NCI-H1105 treated with DMSO at 0.1 percent for 48 hours (cell line): ENCODE measurements at regions not wholly inside any gene's neighbourhood (a gene's known extent, or its start where the extent isn't known, plus 50 kb on each side); places are given as distances from the start of the nearest gene placed in this dataset.
"Not testable (repeated sequence)": the region's sequence is repeated elsewhere in the genome, so short reads cannot be mapped to it uniquely, and the experiment has no call there.

Experiments
- DNase-seq: peaks from one replicate; lab custom pipeline; 2025; lab: John Stamatoyannopoulos, UW

DNA sequence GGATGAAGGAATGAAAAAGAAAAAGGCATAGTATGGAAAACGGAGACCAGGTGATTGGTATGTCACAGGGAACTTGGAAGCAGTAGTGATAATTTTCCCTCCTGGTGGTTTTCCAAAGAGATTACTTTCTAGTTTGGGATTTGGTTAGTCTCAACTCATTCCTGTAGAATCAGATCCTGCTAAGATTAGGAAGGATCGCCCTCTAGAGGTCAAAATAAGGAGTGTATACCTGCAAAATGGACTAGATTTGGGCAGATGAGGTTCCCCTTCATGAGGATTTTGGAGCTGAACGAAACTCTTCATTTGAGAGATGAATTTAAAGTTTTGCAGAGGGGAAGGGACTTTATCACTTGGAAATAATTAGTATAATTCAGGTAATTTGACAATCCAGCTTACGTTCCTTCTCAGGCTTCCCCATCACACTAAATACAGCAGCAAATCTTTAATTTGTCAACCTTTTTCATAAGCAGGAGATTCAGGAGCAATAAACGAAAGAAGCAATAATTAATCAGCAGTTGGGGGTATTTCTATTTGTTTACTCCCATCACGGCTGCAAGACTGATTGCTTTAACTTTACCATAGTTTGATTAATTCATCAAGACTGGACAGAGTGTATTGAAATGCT lies 65.2 kb downstream of the CCDC195 start:
- DNase-seq: peak; percentile 54

DNA sequence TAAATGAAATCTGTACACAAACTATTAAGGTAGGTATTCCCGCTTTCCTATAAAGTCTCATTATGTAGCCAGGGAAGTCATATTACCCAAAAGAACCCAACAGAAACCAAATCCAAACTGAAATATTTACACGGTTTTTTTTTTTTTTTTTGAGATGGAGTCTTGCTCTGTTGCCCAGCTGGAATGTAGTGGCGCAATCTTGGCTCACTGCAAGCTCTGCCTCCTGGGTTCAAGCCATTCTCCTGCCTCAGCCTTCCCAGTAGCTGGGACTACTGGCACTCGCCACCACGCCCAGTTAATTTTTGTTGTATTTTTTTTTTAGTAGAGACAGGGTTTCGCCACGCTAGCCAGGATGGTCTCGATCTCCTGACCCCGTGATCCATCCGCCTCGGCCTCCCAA lies 62.5 kb upstream of the CUL3 start:
- DNase-seq: not testable (repeated sequence)

DNA sequence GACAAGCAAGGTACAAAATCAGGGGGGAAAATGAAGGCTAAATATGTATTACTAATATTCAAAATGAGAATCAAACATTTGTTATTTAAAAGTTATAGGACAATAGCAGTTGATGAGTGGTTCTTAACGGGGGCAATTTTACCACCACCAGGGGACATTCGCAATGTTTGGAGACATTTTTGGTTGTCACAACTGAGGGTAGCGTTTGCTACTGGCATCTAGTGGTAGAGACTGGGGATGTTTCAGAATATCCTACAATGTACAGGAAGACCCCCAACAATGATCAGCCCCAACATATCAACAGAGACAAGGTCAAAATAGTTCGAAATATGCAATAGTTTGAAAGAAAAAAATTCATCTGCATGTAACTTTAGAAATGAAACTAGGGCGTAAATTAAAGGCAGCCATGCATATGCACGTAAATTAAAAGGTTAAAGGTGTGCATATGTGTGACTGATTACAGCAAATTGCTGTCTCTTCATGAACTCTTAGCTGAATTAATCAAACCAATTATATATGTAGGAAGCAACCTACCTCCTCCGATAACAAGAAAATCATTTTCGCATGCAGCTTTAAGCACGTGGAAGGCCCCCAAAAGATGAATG lies 61.2 kb upstream of the CUL3 start:
- peak; percentile 13 for DNase-seq

DNA sequence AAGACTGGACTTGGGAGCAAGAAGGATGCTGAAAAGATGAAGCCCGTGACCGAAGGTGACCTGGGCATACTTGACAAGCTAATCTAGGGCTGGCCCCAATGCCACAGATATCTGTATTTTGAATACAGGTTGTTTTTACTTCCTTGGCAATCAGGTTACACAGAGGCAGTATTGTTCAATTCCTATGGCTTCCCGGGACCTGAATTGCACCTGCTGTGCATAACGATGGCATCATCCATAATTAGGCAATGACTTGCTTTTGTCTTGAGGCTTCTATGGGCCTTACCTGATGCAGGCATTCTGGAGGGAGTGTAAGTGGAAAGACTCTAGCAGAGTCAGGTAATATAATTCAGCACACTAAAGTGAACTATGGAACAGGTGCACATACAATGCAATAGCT lies 60.6 kb upstream of the CUL3 start:
- DNase-seq: peak; percentile 57

DNA sequence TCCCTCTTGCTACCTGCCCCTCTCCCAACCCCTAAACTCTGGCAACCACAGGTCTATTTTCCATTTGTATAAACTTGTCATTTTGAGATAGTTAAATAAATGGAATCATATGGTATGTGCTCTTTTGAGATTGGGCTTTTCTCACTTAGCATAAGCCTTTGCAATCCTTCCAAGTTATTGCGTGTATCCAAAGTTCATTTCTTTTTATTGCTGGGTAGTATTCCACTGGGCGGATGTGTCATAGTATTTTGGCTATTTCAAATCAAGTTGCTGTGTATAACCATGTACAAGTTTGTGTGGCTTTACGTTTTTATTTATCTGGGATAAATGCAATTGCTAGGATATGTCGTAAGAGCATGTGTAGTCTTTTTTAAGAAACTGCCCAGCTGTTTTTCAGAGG lies 55.5 kb upstream of the CUL3 start:
- DNase-seq: no peak

DNA sequence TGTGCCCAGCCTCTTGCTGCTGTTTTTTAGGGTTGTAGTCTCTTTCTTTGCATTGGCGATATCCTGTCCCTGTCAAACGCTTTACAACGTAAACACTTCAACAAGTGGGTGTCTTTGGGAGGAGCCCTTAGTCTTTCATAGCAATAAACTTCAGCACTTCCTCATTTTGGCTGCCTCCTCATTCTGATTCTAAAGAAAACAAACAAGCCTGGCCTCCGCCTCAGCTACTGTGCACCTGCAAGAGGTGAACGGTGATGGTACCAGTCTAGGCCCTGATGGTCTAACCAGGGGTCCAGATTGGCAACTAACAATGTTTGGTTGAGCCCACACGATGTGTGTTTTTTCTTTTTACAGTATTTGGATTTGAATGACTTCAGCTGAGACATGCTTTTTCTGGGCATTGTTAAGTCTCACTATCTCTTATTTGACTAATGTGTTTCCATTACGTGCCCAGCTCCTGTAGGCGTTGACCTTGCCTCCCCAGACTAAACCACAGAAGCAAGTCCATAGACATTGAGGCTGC lies 53.2 kb upstream of the CUL3 start:
- no peak for DNase-seq
